ENCODE measurements at regions not wholly inside any gene's neighbourhood (a gene's known extent, or its start where the extent isn't known, plus 50 kb on each side); places are given as distances from the start of the nearest gene placed in this dataset.

DNA sequence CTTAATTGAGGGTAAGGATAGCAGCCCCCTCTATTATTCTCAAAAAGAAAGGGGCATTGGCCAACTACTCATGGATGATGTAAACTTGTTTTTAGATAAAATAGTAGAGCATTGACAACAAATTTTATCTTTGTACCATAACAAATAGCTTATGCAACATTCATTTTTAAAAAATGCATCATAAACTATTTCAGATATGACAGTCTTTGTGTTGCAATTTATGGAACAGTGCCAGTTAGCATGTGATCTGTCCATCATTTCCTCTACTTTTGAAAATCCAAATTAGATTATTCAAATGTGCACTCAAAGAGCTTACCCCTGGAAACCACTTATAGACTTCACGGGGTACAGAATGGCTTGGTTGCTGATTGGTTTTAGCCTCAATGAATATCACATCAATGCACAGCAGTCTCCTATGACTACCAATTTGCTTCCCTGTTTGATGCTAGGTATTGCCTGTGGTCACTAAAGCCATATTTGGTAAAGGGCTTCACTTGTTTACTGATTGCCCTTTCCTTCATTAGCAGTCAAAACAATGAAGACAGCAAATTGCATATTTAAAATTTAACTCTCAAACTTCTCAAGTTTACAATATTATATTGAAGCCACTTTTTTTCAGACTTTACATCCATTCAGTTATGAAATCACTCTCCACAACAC, 274.9 kb upstream of the MGAT4C start:
- H3K4me1 Mint-ChIP-seq = peaks cover 2 to 5% of the 10 kb centered on the region in 2 experiments; a peak in 2 of 4 replicates
- TF ChIP-seq, protein P1, sequence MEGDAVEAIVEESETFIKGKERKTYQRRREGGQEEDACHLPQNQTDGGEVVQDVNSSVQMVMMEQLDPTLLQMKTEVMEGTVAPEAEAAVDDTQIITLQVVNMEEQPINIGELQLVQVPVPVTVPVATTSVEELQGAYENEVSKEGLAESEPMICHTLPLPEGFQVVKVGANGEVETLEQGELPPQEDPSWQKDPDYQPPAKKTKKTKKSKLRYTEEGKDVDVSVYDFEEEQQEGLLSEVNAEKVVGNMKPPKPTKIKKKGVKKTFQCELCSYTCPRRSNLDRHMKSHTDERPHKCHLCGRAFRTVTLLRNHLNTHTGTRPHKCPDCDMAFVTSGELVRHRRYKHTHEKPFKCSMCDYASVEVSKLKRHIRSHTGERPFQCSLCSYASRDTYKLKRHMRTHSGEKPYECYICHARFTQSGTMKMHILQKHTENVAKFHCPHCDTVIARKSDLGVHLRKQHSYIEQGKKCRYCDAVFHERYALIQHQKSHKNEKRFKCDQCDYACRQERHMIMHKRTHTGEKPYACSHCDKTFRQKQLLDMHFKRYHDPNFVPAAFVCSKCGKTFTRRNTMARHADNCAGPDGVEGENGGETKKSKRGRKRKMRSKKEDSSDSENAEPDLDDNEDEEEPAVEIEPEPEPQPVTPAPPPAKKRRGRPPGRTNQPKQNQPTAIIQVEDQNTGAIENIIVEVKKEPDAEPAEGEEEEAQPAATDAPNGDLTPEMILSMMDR (conservative IDR thresholded peaks at IDR 0.05) = no peak
- no CpG with 5 or more reads among the region's 1 CpG for WGBS (ENCODE audit: extremely low coverage, insufficient read length, low lambda C conversion rate)
- Histone ChIP-seq H2BK12ac (ENCODE audit: insufficient read length, low read depth, low read length) (no peak overlapping the region), H3K4me2 (ENCODE audit: insufficient read depth, insufficient read length, low read length) (no peak overlapping the region), H3K23me2 (ENCODE audit: insufficient read length, low read depth, low read length, poor library complexity, severe bottlenecking) (no peaks in the 10 kb centered on the region), H3K9ac (ENCODE audit: extremely low read depth, insufficient read length, low read length) (no peak overlapping the region), H4K20me1 (ENCODE audit: control insufficient read depth, insufficient read depth, insufficient read length) (no peaks in the 10 kb centered on the region), H4K8ac (replicated peaks; ENCODE audit: insufficient read length, low read depth, low read length) (no peak overlapping the region), H3K23ac (ENCODE audit: insufficient read length, low read depth, low read length) (no peak overlapping the region), H2AFZ (ENCODE audit: low read length) (no peak overlapping the region), H3K79me2 (ENCODE audit: insufficient read depth, low read length) (no peaks in the 10 kb centered on the region), H3K56ac (ENCODE audit: insufficient read length, low read depth, low read length) (no peak overlapping the region), H2BK120ac (ENCODE audit: low read depth, low read length, poor library complexity, severe bottlenecking) (no peak overlapping the region), H4K5ac (ENCODE audit: insufficient read length, low read depth, low read length) (no peak overlapping the region), H2BK5ac (ENCODE audit: insufficient read length, low read length) (no peak overlapping the region), H2BK15ac (ENCODE audit: low read depth, low read length) (no peak overlapping the region), H3K27me3 (ENCODE audit: insufficient read depth, low read length) (no peaks in the 10 kb centered on the region), H3K4ac (ENCODE audit: low read depth, low read length) (no peak overlapping the region), H3K79me1 (ENCODE audit: insufficient read depth, low read depth, low read length, poor library complexity, severe bottlenecking) (no peaks in the 10 kb centered on the region), H3K4me1 (ENCODE audit: insufficient read depth, low read length) (no peaks in the 10 kb centered on the region), H3T11ph (ENCODE audit: low read length) (no peak overlapping the region), H3K27ac (ENCODE audit: insufficient read length, low read depth, low read length) (no peak overlapping the region), H2BK20ac (ENCODE audit: low read depth, low read length, poor library complexity, severe bottlenecking) (no peak overlapping the region), H2AK5ac (ENCODE audit: insufficient read length, low read length) (no peak overlapping the region), H3K9me3 (ENCODE audit: control insufficient read depth, low read depth, low read length) (no peaks in the 10 kb centered on the region), H4K91ac (ENCODE audit: insufficient read length, low read depth, low read length) (no peak overlapping the region), H3K18ac (ENCODE audit: insufficient read length, low read depth, low read length) (no peak overlapping the region), H3K14ac (ENCODE audit: insufficient read depth, low read length) (no peak overlapping the region)
- no peak overlapping the region; a peak in 1 of 7 replicates for H3K27ac Mint-ChIP-seq
- peaks cover 0 to 4% (median 0%) of the 10 kb centered on the region in 3 experiments; a peak in 2 of 7 replicates for H3K36me3 Mint-ChIP-seq (ENCODE audit: insufficient read depth in 1 of 3, low read depth in 3 of 3)
- H3K9me3 Mint-ChIP-seq = peaks cover 0 to 2% of the 10 kb centered on the region in 2 experiments; a peak in 3 of 5 replicates
- no peak for DNase-seq
- no peak overlapping the region for H3K4me3 Mint-ChIP-seq
- H3K27me3 Mint-ChIP-seq (ENCODE audit: low read depth) = no peaks in the 10 kb centered on the region
